ENCODE measurements at regions not wholly inside any gene's neighbourhood (a gene's known extent, or its start where the extent isn't known, plus 50 kb on each side); places are given as distances from the start of the nearest gene placed in this dataset.
"Not testable (repeated sequence)": the region's sequence is repeated elsewhere in the genome, so short reads cannot be mapped to it uniquely, and the experiment has no call there.

GRCh38 chr18:40283560-40283959, 1671.5 kb upstream of the PIK3C3 start:
- no peak for DNase-seq (ENCODE audit: extremely low read depth in 1 of 11, low read depth in 9 of 11, low spot score in 4 of 11)

GRCh38 chr18:40281356-40281755, 1673.7 kb upstream of the PIK3C3 start:
- DNase-seq (ENCODE audit: extremely low read depth in 1 of 11, low read depth in 9 of 11, low spot score in 4 of 11), result not testable (repeated sequence)

- DNase-seq (ENCODE audit: extremely low read depth in 1 of 11, low read depth in 9 of 11, low spot score in 4 of 11), result no peak
These were observed 1680.3 kb upstream of the PIK3C3 start for GRCh38 chr18:40274618-40275196.

GRCh38 chr18:40272630-40273231, 1682.3 kb upstream of the PIK3C3 start:
- no peak for DNase-seq (ENCODE audit: extremely low read depth in 1 of 11, low read depth in 9 of 11, low spot score in 4 of 11)

GRCh38 chr18:40259115-40259835, 1695.8 kb upstream of the PIK3C3 start:
- DNase-seq (ENCODE audit: extremely low read depth in 1 of 11, low read depth in 9 of 11, low spot score in 4 of 11), result no peak

- no peak for DNase-seq (ENCODE audit: extremely low read depth in 1 of 11, low read depth in 9 of 11, low spot score in 4 of 11)
These were observed 1696.7 kb upstream of the PIK3C3 start for GRCh38 chr18:40258311-40258710.

- DNase-seq (ENCODE audit: extremely low read depth in 1 of 11, low read depth in 9 of 11, low spot score in 4 of 11), result no peak
These were observed 1704.8 kb upstream of the PIK3C3 start for GRCh38 chr18:40250236-40250635.

- no peak for DNase-seq (ENCODE audit: extremely low read depth in 1 of 11, low read depth in 9 of 11, low spot score in 4 of 11)
These were observed 1705.5 kb upstream of the PIK3C3 start for GRCh38 chr18:40249390-40250080.

GRCh38 chr18:40245612-40246011, 1709.4 kb upstream of the PIK3C3 start:
- not testable (repeated sequence) for DNase-seq (ENCODE audit: extremely low read depth in 1 of 11, low read depth in 9 of 11, low spot score in 4 of 11)

- DNase-seq (ENCODE audit: extremely low read depth in 1 of 11, low read depth in 9 of 11, low spot score in 4 of 11), result no peak
These were observed 1711.4 kb upstream of the PIK3C3 start for GRCh38 chr18:40243607-40244006.

GRCh38 chr18:40235836-40236235, 1719.2 kb upstream of the PIK3C3 start:
- no peak for DNase-seq (ENCODE audit: extremely low read depth in 1 of 11, low read depth in 9 of 11, low spot score in 4 of 11)

- no peak for DNase-seq (ENCODE audit: extremely low read depth in 1 of 11, low read depth in 9 of 11, low spot score in 4 of 11)
These were observed 1719.7 kb upstream of the PIK3C3 start for GRCh38 chr18:40235323-40235722.

- DNase-seq (ENCODE audit: extremely low read depth in 1 of 11, low read depth in 9 of 11, low spot score in 4 of 11), result no peak
These were observed 1721.0 kb upstream of the PIK3C3 start for GRCh38 chr18:40233931-40234616.

- no peak for DNase-seq (ENCODE audit: extremely low read depth in 1 of 11, low read depth in 9 of 11, low spot score in 4 of 11)
These were observed 1732.3 kb upstream of the PIK3C3 start for GRCh38 chr18:40222776-40223175.

- no peak for DNase-seq (ENCODE audit: extremely low read depth in 1 of 11, low read depth in 9 of 11, low spot score in 4 of 11)
These were observed 1738.2 kb upstream of the PIK3C3 start for GRCh38 chr18:40216856-40217255.

GRCh38 chr18:40215979-40216378, 1739.1 kb upstream of the PIK3C3 start:
- no peak for DNase-seq (ENCODE audit: extremely low read depth in 1 of 11, low read depth in 9 of 11, low spot score in 4 of 11)

- no peak for DNase-seq (ENCODE audit: extremely low read depth in 1 of 11, low read depth in 9 of 11, low spot score in 4 of 11)
These were observed 1744.3 kb upstream of the PIK3C3 start for GRCh38 chr18:40210696-40211095.

- DNase-seq (ENCODE audit: extremely low read depth in 1 of 11, low read depth in 9 of 11, low spot score in 4 of 11), result no peak
These were observed 1746.1 kb upstream of the PIK3C3 start for GRCh38 chr18:40208958-40209357.

- no peak for DNase-seq (ENCODE audit: extremely low read depth in 1 of 11, low read depth in 9 of 11, low spot score in 4 of 11)
These were observed 1757.3 kb upstream of the PIK3C3 start for GRCh38 chr18:40197711-40198110.
